Activated CD4-positive, CD25-positive, alpha-beta regulatory T cell treated with anti-CD3 and anti-CD28 coated beads, Interleukin-2, amount 50 U/mL, for 24 hours (primary cell): ENCODE measurements at regions not wholly inside any gene's neighbourhood (a gene's known extent, or its start where the extent isn't known, plus 50 kb on each side); places are given as distances from the start of the nearest gene placed in this dataset.

Experiments
- ATAC-seq, 2 donors: fragments of 150-1000 bp; cut with Tn5 transposase; one replicate each; pipeline ENCODE4 v1.10.0; 2021; ENCODE audit warnings: mild to moderate bottlenecking in 1 of 2, moderate library complexity in 1 of 2

DNA sequence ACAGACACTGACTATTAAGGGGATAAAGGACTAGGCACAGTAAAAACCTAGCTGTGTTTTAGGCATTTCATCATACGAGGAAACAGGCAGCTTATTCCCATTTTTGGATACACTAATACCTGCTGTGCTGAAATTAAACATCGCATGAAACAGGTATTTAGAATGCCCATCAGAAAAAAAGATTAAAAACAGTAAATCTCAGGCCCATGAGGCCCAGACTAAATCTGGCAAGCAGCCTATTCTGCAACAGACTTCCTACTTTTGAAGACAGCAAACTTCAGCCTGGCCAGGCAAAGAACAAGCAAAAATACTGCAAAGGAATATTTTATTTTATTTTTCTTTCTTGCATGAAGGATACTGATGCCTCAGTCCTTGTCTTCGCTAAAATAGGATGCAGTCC lies 240.2 kb downstream of the LMO4 start:
- no peak for ATAC-seq

DNA sequence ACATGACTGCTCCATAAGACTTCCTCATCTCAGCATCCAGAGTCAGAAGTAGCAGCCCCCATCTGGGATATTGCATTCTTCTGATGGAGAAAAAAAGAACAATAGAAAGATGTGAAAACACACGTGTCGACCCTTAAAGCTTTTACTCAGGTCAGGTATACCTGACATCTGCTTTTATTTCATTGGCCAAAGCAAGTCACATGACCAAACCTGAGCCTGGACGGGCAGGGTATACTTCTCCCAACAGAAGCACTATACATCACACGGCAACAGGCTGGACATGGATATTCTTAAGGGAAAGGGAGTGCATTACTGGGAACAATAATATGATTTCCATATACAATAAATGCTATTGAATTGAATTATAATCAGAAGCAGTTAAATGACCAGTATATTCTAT lies 243.3 kb downstream of the LMO4 start:
- no peak for ATAC-seq

DNA sequence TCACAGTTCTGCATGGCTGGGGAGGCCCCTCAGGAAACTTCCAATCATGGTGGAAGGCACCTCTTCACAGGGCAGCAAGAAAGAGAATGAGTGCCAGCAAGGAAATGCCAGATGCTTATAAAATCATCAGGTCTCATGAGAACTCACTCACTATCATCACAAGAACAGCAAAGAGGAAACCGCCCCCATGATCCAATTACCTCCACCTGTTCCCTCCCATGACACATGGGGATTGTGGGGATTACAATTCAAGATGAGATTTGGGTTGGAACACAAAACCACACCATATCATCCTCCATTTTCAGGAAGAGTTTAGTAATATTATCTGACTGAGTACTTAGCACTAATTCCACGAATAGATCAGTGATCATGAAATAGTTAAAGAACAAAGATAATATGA lies 244.2 kb downstream of the LMO4 start:
- no peak for ATAC-seq

DNA sequence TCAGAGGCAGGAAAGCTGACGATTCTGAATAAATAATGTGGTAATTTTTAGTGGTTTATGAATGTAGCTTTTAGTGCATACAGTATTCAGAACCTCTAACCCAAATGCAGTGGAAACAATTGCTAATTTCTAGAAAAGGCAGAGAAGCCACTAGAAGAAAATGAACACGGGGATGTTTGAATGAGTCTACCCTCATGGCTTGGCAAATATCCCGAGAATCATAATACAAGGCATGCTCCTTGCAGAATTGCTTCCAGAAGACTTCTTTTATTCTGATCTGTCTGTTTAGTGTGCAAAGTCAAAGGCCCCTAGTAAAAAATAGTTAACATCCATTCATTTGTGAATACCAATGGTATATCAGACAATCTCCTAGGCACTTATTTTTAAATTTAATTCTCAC lies 246.8 kb downstream of the LMO4 start:
- peak in 1 of 2 donors; percentile 17 for ATAC-seq

DNA sequence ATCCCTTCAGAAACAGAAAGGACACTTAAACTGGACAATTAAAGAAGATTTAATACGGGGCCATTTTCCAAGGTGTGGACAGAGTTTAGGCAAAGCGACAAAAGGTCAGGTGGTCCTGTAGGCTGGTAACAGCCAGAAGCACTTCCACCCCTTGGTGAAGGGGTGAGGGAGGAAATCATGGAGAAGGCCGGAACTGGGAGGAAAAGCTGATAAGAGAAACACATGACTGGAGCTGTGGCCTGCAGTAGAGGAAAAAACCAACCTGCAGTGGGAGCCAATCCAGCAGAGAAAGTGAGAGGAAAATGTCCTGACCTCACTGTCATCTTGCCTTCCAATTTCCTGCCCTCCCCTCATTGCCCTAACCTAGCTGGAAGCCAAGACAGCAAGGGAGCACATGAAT lies 249.8 kb downstream of the LMO4 start:
- ATAC-seq: no peak

DNA sequence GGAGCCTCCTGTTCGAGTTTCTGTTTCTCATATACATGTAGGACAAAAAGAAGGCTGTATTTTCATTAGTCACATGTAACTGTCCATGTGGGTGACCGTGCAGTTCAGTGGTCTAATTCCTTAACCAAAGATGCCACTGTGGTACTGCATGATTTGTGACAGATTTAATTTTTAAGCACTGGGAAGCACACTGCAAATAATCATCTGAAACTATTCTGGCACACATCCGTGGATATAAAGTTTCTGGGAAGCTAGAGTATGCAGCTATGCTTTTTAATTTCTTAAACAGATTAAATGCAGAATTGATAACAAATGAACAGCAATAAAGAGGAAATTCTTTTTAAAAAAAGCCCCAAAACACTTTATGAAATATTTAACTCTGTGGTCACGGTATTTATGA lies 254.8 kb downstream of the LMO4 start:
- ATAC-seq: no peak

DNA sequence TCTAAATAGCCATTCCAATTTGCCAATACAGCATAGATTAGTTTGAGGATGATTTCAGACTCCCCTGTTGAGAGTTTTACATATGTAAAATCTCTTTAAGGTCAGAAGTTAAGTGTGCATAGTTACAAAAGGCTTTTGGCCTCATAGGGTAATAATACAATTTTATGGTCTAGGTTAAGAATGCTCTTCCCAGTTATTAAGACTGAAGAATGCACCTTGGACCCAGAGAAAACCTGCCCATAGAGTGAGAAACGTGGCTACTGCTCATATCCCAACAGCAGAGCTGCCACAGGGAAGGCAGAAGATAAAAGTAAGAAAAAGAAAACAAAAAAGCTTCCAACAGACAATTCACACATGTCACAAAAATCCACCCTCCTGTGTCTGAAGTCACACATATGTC lies 255.9 kb downstream of the LMO4 start:
- ATAC-seq: no peak

DNA sequence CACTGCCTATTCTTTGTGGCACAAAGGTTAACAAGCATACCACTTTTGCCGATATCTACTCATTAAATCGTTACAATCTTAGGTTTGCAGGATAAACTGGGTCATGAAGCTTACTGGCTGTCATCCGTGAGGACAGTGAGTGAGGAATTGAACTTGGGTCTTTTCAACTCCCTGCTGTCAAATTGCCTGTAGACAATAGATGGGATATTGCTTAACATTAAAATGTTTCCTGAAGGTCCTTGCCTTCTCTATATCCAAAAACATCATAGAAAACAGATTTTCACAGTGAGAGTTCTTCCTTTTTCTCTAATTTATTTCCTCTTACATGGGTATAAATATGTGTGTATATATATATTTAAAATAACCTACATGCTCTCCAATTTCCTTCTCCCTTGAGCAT lies 257.8 kb downstream of the LMO4 start:
- ATAC-seq: no peak

DNA sequence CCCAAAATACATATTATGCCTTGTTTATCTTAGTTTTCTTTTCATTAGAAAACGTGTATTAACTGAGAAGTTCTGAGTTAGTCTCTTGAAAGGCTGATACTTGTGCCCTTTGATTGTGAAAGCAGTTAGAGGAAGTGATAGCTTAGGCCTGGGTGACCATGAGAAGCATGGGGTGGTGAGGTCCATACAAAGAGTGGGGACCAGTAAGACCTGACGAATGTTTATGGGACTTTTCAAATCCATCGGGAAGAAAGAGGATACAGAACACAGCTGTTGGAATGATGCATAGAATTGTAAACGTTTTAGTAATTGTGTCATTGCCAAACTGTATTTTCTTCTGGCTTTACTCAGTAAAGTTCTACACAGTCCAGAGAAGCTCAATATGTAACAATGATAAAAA lies 259.8 kb downstream of the LMO4 start:
- ATAC-seq: no peak

DNA sequence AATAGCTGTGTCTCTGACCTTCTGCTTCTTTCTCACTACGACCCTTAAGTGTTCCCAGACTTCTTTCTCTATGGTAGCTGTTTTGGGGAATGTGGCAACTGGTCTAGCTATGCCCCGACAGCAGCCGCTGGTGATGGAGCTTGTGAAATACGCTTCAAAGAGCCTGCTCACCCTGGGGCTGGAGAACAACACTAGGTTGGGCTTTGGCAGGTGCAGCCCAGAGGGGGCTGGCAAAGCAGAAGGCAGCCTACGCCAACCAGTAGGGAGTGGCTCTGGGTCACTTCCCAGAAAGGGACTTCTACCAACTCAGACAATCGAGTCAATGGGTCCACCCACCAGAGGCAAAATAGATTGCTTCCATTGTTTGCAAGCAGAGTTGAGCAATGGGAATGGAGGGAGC lies 262.8 kb downstream of the LMO4 start:
- no peak for ATAC-seq

DNA sequence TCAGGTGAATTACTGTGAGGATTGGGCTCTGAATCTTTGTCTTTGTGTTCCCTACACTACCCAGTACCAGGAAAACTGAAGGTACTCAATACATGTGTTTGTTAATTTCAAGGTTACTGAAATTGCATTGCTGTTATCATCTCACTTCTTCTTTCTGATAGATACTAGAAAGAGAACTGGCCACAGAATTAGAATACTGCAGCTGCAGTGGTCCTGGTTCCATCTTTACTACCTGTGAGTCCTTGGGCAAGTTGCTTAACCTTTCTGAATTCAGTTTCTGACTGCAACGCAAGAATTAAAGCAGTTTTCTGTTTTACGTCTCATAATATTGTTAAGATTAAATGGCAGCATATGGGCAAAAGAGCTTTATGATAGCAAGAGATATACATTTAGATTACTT lies 263.5 kb downstream of the LMO4 start:
- no peak for ATAC-seq

DNA sequence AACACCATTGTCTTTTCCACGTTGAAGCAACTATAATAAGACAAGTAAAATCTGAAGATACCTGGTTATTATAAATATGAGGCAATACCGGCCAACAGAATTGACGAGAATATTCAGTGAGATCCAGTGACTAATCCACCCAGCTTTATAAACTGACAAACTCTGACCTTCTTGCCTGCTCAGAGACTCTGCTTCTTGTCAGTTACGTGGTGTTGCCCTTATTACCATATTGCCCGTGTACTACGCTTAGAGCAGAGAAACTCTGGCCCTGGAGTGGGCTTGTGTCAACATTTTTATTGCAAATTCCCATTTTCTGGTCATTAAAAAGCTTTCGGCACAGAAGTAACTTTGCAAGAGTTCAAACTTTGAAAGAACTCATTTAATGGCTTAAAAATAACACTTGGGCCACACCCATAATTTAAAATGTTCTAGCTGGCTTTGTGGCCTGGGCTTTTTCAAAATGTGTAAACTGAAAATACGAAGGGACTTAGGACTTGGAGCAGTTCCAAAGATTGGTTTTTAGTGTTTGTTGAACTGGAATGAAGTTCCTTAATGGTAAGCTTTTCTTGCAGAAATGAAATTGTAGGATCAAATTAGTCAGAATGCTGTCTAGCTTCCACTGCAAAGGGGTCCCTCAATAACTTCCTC lies 266.2 kb downstream of the LMO4 start:
- ATAC-seq: no peak

DNA sequence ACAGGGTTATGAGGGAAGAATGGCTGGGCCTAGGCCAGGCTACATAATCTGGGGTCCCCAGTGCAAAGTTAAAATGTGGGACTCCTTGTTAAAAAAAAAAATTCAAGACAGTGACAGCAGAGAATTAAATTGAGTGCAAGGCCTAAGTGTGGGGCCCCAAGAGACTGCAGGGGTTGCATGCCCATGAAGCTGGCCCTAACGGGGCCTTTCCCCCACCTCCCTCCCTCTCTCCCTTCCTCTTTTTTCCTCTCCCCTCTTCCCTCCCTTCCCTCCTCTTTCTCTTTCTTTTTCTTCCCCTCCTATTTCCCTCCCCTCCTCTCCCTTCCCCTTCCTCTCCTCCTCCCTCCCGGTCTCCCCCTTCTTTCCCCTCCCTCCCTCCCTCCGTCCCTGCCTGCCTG lies 266.7 kb downstream of the LMO4 start:
- ATAC-seq: no peak

DNA sequence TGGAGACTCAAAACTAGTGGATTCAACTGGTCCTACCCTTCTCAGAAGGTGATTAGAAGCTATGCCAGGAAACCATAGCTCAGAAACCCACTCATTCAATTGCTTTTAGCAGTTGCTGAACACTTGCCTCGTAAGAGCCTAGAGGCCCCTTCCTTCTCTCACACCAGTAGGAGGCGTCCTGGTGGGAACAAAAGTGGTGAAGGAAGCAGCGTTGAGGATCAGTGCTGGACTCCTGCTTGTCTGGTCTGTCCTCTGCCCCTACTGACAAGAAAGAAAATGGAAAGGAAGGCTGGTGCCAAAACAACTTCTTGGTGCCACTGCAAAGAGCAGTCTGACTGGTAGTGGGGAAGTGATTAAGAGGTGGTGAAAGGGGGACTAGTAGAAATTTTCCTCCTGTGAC lies 269.7 kb downstream of the LMO4 start:
- no peak for ATAC-seq

DNA sequence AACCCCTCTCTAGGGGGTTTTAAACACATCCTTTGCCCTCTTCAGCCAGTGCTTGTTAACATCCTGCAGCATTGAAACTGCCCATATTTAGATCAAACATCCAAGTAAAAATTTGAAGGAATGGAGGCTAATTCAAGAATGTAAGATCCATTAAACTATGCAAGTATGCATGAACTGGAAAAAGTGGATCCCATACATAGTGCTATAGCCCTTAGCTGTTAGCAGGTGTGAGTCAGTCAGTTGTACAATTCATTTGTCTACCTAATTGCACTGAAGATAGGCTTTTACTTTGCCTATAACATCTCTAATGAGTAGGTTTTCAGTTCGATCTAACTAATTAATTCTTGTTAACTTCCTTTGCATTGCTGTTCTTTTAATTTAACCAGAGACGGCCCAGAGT lies 270.9 kb downstream of the LMO4 start:
- ATAC-seq: no peak

DNA sequence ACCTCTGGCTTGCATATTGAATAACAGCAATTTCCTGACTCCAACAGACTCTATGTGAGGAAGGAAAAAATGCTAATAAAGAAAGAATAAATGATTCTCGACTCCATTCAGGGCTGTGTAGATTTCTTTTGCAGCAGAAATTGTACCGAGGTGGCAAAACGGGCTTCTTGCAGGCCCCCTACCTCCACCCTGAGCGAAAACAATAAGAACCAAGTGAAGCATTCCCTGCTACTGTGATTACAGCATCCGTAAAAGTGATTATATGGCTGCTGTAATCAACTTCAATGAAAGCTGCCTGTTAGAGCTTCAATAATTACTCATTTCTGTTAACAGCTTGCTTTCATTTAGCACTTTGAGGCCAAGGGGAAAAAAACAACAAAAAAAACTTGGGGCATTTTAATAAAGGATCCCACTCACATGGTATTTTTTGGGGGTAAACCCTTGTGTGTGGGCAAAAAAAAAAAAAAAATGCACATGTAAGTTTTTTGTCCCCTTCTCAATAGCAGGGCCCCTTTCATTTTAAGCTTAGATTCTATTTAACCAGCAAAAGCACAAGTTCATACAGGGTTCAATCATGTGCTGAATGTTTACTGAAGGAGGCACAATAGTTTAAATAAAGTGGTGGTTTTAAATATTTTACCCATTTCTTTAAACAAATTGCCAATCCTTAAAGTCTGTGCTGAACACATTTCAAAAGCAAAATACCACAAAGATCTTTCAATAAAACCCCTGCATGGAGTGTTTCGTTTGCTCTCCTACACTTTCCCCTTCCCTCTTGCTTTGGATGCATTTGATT lies 271.6 kb downstream of the LMO4 start:
- no peak for ATAC-seq

DNA sequence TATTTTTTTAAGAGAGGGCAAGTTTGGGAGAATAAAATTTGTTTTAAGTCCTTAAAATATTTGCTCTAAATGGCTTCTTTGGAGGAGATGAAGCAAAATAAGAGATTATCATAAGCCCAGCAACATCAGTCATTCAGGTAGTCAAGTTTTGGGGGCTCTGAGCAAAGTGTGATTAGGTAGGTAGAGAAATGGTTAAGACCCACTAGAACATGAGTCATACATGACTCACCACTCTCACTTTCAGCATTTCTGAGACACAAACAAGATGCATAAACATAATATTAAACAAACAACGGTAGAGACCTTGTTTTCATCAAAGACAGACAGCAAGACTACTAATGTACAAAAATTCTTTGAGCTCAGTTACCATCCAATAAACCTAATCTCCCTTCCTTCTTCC lies 272.2 kb downstream of the LMO4 start:
- ATAC-seq: no peak

DNA sequence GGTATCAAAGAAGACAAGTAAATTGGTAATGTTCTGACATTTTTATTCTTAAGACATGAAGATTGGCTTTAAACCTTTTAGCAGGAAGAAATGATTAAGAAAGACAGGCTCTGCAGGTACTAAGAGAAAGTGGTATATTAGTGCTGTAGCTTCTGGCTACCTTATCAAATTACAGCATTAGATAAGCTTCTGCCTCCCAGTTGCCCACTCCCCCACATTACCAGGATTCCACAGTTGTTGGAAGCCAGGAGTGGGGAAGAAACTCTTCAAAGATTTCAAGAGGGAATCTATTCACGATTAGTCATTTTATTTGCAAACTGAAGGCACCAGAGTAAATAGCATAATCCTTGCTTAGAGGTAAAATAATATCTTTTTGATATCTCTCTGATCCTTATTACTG lies 274.9 kb downstream of the LMO4 start:
- no peak for ATAC-seq

DNA sequence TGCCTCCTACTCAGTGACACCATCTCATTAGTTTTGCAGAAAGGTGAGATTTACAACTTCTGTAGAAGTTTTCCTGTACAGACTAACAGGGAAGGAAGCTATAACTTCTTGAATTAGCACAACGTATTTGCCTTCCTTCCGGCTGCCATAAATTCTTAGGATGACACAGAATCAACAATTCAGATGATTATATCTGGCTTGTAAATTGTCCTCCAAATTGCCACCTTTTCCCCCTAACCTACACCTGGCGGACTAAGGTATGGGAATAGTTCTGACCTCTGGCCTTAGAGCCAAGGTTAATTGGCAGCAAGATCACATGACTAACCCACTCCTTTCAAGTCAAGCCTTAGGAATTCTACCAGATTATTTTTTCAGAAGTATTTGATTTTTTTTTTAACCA lies 284.3 kb downstream of the LMO4 start:
- ATAC-seq: no peak

DNA sequence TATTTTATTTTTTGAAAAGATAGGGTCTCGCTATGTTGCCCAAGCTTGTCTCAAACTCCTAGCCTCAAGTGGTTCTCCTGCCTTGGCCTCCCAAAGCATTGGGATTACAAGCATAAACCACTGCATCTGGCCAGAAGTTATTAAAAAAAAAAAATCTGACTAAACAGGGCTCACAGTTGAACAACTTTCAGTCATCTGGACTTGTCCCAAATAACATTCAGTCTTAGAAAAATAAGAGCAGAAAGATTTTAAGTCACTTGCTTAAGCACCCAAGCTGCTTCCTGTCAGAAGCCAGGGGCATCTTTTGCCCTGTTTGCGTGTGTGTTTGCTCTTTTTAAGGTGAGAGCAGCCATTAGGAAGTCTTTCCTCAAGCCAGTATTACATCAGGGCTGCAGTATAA lies 286.8 kb downstream of the LMO4 start:
- ATAC-seq: no peak

DNA sequence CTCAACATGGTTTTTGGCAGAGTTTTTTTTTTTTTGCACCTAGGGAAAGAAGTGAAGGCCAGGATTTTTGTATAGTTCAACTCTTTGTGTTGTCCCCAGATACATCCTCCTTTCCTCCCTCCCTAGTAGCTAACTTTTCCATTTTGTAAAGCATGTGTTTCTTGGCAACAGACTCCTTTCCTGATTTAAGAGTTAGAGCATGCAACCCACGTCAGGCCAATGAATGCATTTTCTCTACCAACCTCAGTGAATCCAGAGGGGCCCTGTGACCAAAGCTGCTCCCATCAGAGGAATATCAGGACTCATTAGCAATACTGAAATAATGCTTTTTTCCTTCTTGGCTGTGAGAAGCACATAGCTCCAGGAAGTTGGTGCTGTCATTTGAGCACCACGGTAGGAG lies 287.2 kb downstream of the LMO4 start:
- ATAC-seq: no peak

DNA sequence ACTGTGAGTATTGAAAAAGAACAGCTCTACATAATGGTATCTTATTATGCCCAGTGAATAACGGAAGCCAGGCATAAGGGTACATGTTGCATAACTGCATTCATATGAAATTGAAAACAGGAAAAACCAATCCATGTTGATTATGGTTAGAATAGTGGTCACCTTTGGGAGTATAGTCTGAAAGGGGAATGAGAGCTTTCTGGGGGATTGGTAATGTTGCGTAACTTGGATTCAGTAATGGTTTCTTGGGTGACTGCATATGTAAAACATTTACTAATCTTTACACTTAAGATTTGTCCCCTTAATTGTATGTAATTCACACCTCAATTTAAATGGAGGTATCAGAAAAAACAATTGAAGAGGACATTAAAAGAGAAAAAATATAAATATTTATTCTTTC lies 292.1 kb downstream of the LMO4 start:
- no peak for ATAC-seq

DNA sequence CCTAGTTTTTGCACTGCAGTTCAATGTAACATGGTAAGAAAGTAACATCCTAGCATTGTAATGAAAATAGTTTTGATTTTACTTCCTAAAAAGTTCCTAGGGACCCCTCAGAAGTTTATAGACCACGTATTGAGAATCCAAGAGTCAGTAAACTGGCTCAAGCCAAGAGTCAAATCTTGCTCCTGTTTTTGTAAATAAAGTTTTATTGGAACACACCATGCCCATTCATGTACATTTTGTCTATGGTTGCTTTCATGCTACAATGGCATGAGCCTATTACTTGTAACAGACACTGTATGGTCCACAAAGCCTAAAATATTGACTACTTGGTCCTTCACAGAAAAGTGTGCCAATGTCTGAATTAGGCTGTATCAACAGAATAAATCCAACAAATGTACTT lies 301.0 kb downstream of the LMO4 start:
- ATAC-seq: no peak

DNA sequence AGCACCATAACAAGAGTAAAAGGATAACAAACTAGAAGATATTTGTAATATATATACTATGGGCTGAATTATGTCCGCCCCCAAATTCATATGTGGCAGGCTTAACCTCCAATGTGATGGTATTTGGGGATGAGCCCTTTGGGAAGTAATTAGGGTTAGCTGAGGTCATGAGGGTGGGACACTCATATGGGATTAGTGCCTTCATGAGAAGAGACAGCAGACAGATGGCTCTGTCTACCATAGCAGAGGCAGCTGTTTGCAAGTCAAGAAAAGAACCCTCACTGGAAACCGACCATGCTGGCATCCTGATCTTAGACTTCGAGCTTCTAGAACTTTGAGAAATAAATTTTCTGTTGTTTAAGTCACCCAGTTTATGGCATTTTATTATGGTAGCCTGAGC lies 303.6 kb downstream of the LMO4 start:
- ATAC-seq: no peak
